ENCODE measurements at regions not wholly inside any gene's neighbourhood (a gene's known extent, or its start where the extent isn't known, plus 50 kb on each side); places are given as distances from the start of the nearest gene placed in this dataset.

GRCh38 chr20:40161391-40161790 is 527.6 kb downstream of the MAFB start:
- intact Hi-C loops (cut with DNase I, micrococcal nuclease) = loop anchor here in 1 of 2 donors (10.0 kb wide), 1 partner anchor 533 kb away; no protein-coding TSS in a partner anchor
- ATAC-seq (no peak), DNase-seq (no peak)
- H3K9me3 ChIP-seq = no peaks in the 10 kb centered on the region
- H3K4me3 ChIP-seq = no peak overlapping the region
- H3K36me3 ChIP-seq (ENCODE audit: low read depth) = no peaks in the 10 kb centered on the region
- H3K4me1 ChIP-seq (ENCODE audit: low read depth) = no peaks in the 10 kb centered on the region
- no peak for TF ChIP-seq CTCF (IDR thresholded peaks at IDR 0.05)

GRCh38 chr20:40160097-40160550 is 528.9 kb downstream of the MAFB start:
- H3K9me3 ChIP-seq = no peaks in the 10 kb centered on the region
- peak; percentile 72 for ATAC-seq
- no peak overlapping the region for H3K4me3 ChIP-seq
- peak in 2 of 3 donors; percentile 23 to 66 for DNase-seq
- no peak for TF ChIP-seq CTCF (IDR thresholded peaks at IDR 0.05)
- intact Hi-C loops (cut with DNase I, micrococcal nuclease) = loop anchor here in 1 of 2 donors (10.0 kb wide), 1 partner anchor 535 kb away; no protein-coding TSS in a partner anchor
- no peaks in the 10 kb centered on the region for H3K4me1 ChIP-seq (ENCODE audit: low read depth)
- H3K36me3 ChIP-seq (ENCODE audit: low read depth) = no peaks in the 10 kb centered on the region

- no peak for TF ChIP-seq CTCF (IDR thresholded peaks at IDR 0.05)
- DNase-seq (no peak), ATAC-seq (no peak)
- H3K4me3 ChIP-seq = no peak overlapping the region
- no peaks in the 10 kb centered on the region for H3K9me3 ChIP-seq
- H3K4me1 ChIP-seq (ENCODE audit: low read depth) = no peaks in the 10 kb centered on the region
- no peaks in the 10 kb centered on the region for H3K36me3 ChIP-seq (ENCODE audit: low read depth)
- intact Hi-C loops (cut with DNase I, micrococcal nuclease) = no loop called here
Observed at GRCh38 chr20:40159276-40159675, 529.8 kb downstream of the MAFB start.

GRCh38 chr20:40156600-40157317 is 532.3 kb downstream of the MAFB start:
- no peak for TF ChIP-seq CTCF (IDR thresholded peaks at IDR 0.05)
- H3K36me3 ChIP-seq (ENCODE audit: low read depth) = no peaks in the 10 kb centered on the region
- H3K4me1 ChIP-seq (ENCODE audit: low read depth) = no peaks in the 10 kb centered on the region
- intact Hi-C loops (cut with DNase I, micrococcal nuclease) = no loop called here
- no peaks in the 10 kb centered on the region for H3K9me3 ChIP-seq
- no peak for DNase-seq
- no peak overlapping the region for H3K4me3 ChIP-seq
- no peak for ATAC-seq

- Histone ChIP-seq H3K4me1 (ENCODE audit: low read depth) (no peaks in the 10 kb centered on the region), H3K9me3 (no peaks in the 10 kb centered on the region), H3K4me3 (no peak overlapping the region), H3K36me3 (ENCODE audit: low read depth) (no peaks in the 10 kb centered on the region)
- ATAC-seq = no peak
- no peak for TF ChIP-seq CTCF (IDR thresholded peaks at IDR 0.05)
- no peak for DNase-seq
- intact Hi-C loops (cut with DNase I, micrococcal nuclease) = no loop called here
Observed at GRCh38 chr20:40154514-40154913, 534.5 kb downstream of the MAFB start.
